RWPE2 (cell line): ENCODE measurements at regions not wholly inside any gene's neighbourhood (a gene's known extent, or its start where the extent isn't known, plus 50 kb on each side); places are given as distances from the start of the nearest gene placed in this dataset.
A peak's percentile ranks its signal among the peaks of the same experiment; 100 is the strongest.

Experiments used
- ATAC-seq: fragments of 200-7000 bp; cut with Tn5 transposase; 3 replicates; pipeline ENCODE4 v1.9.1; 2021; ENCODE audit warnings: low read depth
- DNase-seq: peaks from one replicate; pipeline ENCODE4 v3.0.0-alpha.2; 2020; ENCODE audit warnings: low spot score
- H3K27ac ChIP-seq: fragments of 450-650 bp; 2 replicates; pipeline ENCODE4 v1.5.1; 2017; ENCODE audit warnings: mild to moderate bottlenecking; ENCODE audit not compliant: poor library complexity, severe bottlenecking
- H3K27me3 ChIP-seq: fragments of 250-450 bp; sonication (Bioruptor Pico); 2 replicates; pipeline ENCODE4 v1.5.1; 2021; ENCODE audit warnings: mild to moderate bottlenecking, moderate library complexity; ENCODE audit not compliant: insufficient read depth, poor library complexity, severe bottlenecking
- H3K36me3 ChIP-seq: fragments of 250-450 bp; sonication (Bioruptor Pico); 2 replicates; pipeline ENCODE4 v1.5.1; 2020; ENCODE audit warnings: low read depth, mild to moderate bottlenecking, moderate library complexity
- H3K4me1 ChIP-seq: fragments of 250-450 bp; sonication (Bioruptor Pico); 2 replicates; pipeline ENCODE4 v1.5.1; 2021; ENCODE audit warnings: mild to moderate bottlenecking, moderate library complexity; ENCODE audit not compliant: insufficient read depth, poor library complexity, severe bottlenecking
- H3K4me3 ChIP-seq: fragments of 250-450 bp; sonication (Bioruptor Pico); 2 replicates; pipeline ENCODE4 v1.5.1; 2021; ENCODE audit warnings: mild to moderate bottlenecking, moderate library complexity; ENCODE audit not compliant: severe bottlenecking
- H3K9me3 ChIP-seq: fragments of 250-450 bp; sonication (Bioruptor Pico); 2 replicates; pipeline ENCODE4 v1.5.1; 2021; ENCODE audit warnings: mild to moderate bottlenecking, moderate library complexity; ENCODE audit not compliant: severe bottlenecking
- TF ChIP-seq, protein P1 (sequence below): fragments of 450-650 bp; IDR thresholded peaks from one replicate; pipeline ENCODE4 v1.5.1; 2017; ENCODE audit warnings: mild to moderate bottlenecking, moderate library complexity; ENCODE audit not compliant: poor library complexity, severe bottlenecking

DNA sequence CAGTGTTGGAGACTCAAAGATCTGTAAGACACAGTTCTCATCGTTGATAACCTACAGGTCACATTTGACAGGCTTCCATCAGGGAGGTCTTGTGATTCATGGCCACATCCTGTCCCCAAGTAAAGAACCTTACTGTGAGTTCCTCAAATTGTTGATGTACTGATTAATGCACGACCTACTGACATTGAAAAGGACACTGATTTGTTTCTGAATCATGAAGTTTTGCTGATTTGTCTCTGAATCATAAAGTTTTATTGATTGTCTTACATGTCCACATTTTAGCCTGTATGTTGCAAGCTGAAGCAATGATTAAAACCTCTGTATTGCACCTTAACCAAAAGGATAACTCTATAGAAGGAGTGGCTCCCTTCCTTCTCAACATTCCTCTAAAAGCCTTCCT is 476.3 kb upstream of the RUNX1 start:
- ATAC-seq: peak; percentile 83
- Histone ChIP-seq H3K27ac (peak overlapping the region; percentile 65), H3K4me1 (peaks cover 19% of the 10 kb centered on the region), H3K4me3 (no peak overlapping the region), H3K9me3 (no peaks in the 10 kb centered on the region), H3K27me3 (no peaks in the 10 kb centered on the region), H3K36me3 (no peaks in the 10 kb centered on the region)
- TF ChIP-seq, protein P1, sequence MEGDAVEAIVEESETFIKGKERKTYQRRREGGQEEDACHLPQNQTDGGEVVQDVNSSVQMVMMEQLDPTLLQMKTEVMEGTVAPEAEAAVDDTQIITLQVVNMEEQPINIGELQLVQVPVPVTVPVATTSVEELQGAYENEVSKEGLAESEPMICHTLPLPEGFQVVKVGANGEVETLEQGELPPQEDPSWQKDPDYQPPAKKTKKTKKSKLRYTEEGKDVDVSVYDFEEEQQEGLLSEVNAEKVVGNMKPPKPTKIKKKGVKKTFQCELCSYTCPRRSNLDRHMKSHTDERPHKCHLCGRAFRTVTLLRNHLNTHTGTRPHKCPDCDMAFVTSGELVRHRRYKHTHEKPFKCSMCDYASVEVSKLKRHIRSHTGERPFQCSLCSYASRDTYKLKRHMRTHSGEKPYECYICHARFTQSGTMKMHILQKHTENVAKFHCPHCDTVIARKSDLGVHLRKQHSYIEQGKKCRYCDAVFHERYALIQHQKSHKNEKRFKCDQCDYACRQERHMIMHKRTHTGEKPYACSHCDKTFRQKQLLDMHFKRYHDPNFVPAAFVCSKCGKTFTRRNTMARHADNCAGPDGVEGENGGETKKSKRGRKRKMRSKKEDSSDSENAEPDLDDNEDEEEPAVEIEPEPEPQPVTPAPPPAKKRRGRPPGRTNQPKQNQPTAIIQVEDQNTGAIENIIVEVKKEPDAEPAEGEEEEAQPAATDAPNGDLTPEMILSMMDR: no peak
- DNase-seq: no peak

DNA sequence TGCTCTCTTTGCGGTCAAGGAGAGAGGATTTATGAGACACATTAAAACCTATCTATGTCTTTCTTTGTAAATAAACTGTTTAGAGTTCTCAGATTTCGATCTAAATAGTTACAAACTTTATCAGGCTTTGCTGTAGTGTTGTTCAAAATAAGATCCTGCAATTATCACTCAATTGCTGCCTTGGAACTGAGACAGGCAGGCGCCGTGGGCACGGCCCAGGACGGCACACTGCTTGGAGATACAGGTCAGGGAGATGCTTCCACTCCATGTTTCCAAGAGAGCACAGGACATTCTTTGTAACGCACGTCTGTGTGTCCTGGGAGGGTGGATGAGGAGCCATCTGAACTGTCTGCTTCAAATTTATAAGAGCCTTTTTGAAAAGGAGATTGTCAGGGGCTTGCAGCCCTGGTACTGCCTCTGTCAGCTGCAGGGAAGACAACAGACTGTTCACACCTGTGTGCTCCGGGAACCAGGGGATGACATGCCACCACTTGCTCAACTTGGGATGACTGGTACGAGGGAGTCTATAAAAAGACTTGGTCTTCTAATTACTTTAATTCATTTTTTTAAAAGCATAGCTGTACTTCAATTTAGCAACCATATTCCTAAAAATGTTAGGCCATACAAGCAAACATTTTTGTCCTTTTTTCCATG is 472.9 kb upstream of the RUNX1 start:
- TF ChIP-seq, protein P1: no peak
- ATAC-seq: 0 out of 3 replicates have a peak, but pooled peaks have one; percentile 41
- no peaks in the 10 kb centered on the region for H3K36me3 ChIP-seq

DNA sequence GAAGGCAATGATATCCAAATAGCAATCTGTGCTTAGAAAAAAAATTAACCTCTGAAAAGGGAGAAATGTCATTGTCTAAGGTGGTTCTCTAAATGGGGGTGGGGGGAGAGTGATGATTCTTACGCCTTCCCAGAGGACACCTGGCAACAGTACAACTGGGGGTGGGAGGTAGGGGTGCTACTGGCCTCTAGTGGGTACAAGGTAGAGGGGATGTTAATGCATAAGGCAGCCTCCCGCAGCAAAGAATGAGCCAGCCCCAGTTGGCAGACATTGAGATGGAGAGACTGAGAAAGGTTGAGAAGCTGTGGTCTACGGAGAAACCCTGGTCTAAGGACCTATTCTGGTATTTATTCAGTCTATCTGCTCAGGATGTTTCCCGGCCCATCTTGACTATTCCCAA is 472.2 kb upstream of the RUNX1 start:
- Histone ChIP-seq H3K36me3 (no peaks in the 10 kb centered on the region), H3K27ac (no peak overlapping the region), H3K9me3 (no peaks in the 10 kb centered on the region), H3K4me3 (no peak overlapping the region), H3K4me1 (peaks cover 19% of the 10 kb centered on the region), H3K27me3 (no peaks in the 10 kb centered on the region)
- ATAC-seq: no peak
- TF ChIP-seq, protein P1: no peak
- no peak for DNase-seq

More for the DNA sequence above, 472.9 kb upstream of the RUNX1 start:
- no peak for DNase-seq
- Histone ChIP-seq H3K27ac (no peak overlapping the region), H3K4me1 (peaks cover 19% of the 10 kb centered on the region), H3K27me3 (no peaks in the 10 kb centered on the region), H3K9me3 (no peaks in the 10 kb centered on the region), H3K4me3 (no peak overlapping the region)

DNA sequence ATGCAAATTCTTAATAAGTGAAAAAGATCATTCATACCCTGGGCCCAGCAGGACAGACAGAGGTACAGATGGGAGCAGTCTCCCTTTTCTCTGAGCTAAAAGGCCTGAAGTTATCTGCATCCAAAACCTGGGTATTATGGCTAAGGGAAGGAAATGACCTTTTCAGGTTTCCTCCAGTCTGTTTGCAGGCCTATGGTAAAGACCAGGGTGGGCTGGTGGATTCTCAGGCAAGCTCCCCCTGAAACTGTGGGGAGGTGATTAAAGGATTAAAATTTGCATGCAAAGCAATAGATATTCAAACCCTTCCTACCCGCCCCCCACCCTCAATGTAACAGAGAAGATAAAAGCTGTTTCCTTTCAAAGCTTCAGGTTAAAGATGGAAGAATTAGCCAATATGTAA is 471.8 kb upstream of the RUNX1 start:
- DNase-seq (no peak), ATAC-seq (no peak)
- Histone ChIP-seq H3K4me3 (no peak overlapping the region), H3K27ac (no peak overlapping the region), H3K4me1 (peaks cover 14% of the 10 kb centered on the region), H3K9me3 (no peaks in the 10 kb centered on the region), H3K36me3 (no peaks in the 10 kb centered on the region), H3K27me3 (no peaks in the 10 kb centered on the region)
- TF ChIP-seq, protein P1: no peak

DNA sequence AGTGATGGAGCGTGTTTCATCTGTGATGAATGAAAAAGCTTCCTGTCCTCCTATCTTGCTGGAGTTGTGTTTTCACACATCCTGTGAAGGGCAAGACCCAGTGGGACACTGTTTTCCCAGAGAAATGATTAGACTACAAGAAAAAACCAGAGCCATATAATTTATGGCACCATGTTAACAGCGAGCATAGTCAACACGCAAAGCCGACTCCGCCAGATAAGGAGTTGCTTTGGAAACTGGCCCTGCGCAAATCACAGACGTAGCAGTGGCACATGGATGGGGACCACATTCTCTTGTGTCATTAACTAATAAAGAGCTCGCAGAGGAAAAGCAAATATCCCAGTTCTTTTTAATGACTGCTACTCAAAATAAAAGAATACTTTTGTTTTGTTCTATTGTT is 471.2 kb upstream of the RUNX1 start:
- ATAC-seq: no peak
- no peak overlapping the region for H3K27ac ChIP-seq
- H3K9me3 ChIP-seq: no peaks in the 10 kb centered on the region
- no peaks in the 10 kb centered on the region for H3K27me3 ChIP-seq
- H3K4me3 ChIP-seq: no peak overlapping the region
- TF ChIP-seq, protein P1: no peak
- H3K36me3 ChIP-seq: no peaks in the 10 kb centered on the region
- DNase-seq: no peak
- peaks cover 9% of the 10 kb centered on the region for H3K4me1 ChIP-seq
